Mucosa of rectum (tissue), 2 donors: ENCODE measurements at regions not wholly inside any gene's neighbourhood (a gene's known extent, or its start where the extent isn't known, plus 50 kb on each side); places are given as distances from the start of the nearest gene placed in this dataset.

Experiments
- H3K27ac ChIP-seq, 2 donors: one replicate each; pipeline ENCODE4 v1.7.0; 2013; ENCODE audit warnings: inconsistent platforms in 2 of 2, low read depth in 2 of 2, low read length in 2 of 2
- H3K27me3 ChIP-seq, 2 donors: one replicate each; pipeline ENCODE4 v1.7.0; 2013; ENCODE audit warnings: low read length in 2 of 2; ENCODE audit not compliant: control insufficient read depth in 2 of 2, insufficient read depth in 2 of 2
- H3K36me3 ChIP-seq, 2 donors: one replicate each; pipeline ENCODE4 v1.7.0; 2013; ENCODE audit warnings: low read length in 2 of 2; ENCODE audit not compliant: control insufficient read depth in 2 of 2, insufficient read depth in 2 of 2
- H3K4me1 ChIP-seq, 2 donors: one replicate each; pipeline ENCODE4 v1.7.0; 2013; ENCODE audit warnings: low read length in 2 of 2, mild to moderate bottlenecking in 1 of 2; ENCODE audit not compliant: control insufficient read depth in 2 of 2, insufficient read depth in 2 of 2
- H3K4me3 ChIP-seq, 2 donors: one replicate each; pipeline ENCODE4 v1.7.0; 2013; ENCODE audit warnings: low read length in 2 of 2
- H3K9ac ChIP-seq, 2 donors: one replicate each; pipeline ENCODE4 v1.7.0; 2013; ENCODE audit warnings: low read length in 2 of 2, low read depth in 1 of 2, mild to moderate bottlenecking in 1 of 2
- H3K9me3 ChIP-seq, 2 donors: one replicate each; pipeline ENCODE4 v1.7.0; 2013; ENCODE audit warnings: low read length in 2 of 2; ENCODE audit not compliant: control insufficient read depth in 2 of 2
- donor health status: healthy.
- donor health status: Normal muscosa, but diverticular disease.

- no peak overlapping the region for H3K27ac ChIP-seq
- H3K4me1 ChIP-seq = no peaks in the 10 kb centered on the region
- no peaks in the 10 kb centered on the region for H3K36me3 ChIP-seq
- H3K27me3 ChIP-seq = no peaks in the 10 kb centered on the region
- no peak overlapping the region for H3K4me3 ChIP-seq
- no peaks in the 10 kb centered on the region for H3K9me3 ChIP-seq
- no peak overlapping the region for H3K9ac ChIP-seq
These were observed 92.4 kb upstream of the SORBS2 start for GRCh38 chr4:185904381-185904780.

- H3K4me3 ChIP-seq = no peak overlapping the region
- no peaks in the 10 kb centered on the region for H3K4me1 ChIP-seq
These were observed 98.0 kb upstream of the SORBS2 start for GRCh38 chr4:185909972-185910371.

GRCh38 chr4:185911556-185912064, 99.6 kb upstream of the SORBS2 start:
- no peaks in the 10 kb centered on the region for H3K36me3 ChIP-seq
- no peak overlapping the region for H3K27ac ChIP-seq
- no peak overlapping the region for H3K4me3 ChIP-seq
- no peaks in the 10 kb centered on the region for H3K4me1 ChIP-seq
- H3K9ac ChIP-seq = no peak overlapping the region
- no peaks in the 10 kb centered on the region for H3K27me3 ChIP-seq
- H3K9me3 ChIP-seq = no peaks in the 10 kb centered on the region

More at GRCh38 chr4:185909972-185910371, 98.0 kb upstream of the SORBS2 start:
- H3K36me3 ChIP-seq = no peaks in the 10 kb centered on the region
- no peaks in the 10 kb centered on the region for H3K27me3 ChIP-seq
- H3K9me3 ChIP-seq = no peaks in the 10 kb centered on the region
- no peak overlapping the region for H3K9ac ChIP-seq
- no peak overlapping the region for H3K27ac ChIP-seq

GRCh38 chr4:185912779-185913178, 100.8 kb upstream of the SORBS2 start:
- Histone ChIP-seq H3K36me3 (no peaks in the 10 kb centered on the region), H3K9me3 (no peaks in the 10 kb centered on the region), H3K27me3 (no peaks in the 10 kb centered on the region), H3K4me1 (no peaks in the 10 kb centered on the region), H3K27ac (no peak overlapping the region), H3K4me3 (no peak overlapping the region), H3K9ac (no peak overlapping the region)

- Histone ChIP-seq H3K9me3 (no peaks in the 10 kb centered on the region), H3K9ac (no peak overlapping the region), H3K4me3 (no peak overlapping the region), H3K36me3 (no peaks in the 10 kb centered on the region), H3K27me3 (no peaks in the 10 kb centered on the region), H3K4me1 (no peaks in the 10 kb centered on the region), H3K27ac (no peak overlapping the region)
These were observed 102.7 kb upstream of the SORBS2 start for GRCh38 chr4:185914583-185915199.

- H3K36me3 ChIP-seq = no peaks in the 10 kb centered on the region
- H3K4me1 ChIP-seq = no peaks in the 10 kb centered on the region
- no peak overlapping the region for H3K9ac ChIP-seq
- H3K9me3 ChIP-seq = no peaks in the 10 kb centered on the region
- no peaks in the 10 kb centered on the region for H3K27me3 ChIP-seq
- H3K4me3 ChIP-seq = no peak overlapping the region
- no peak overlapping the region for H3K27ac ChIP-seq
These were observed 103.3 kb upstream of the SORBS2 start for GRCh38 chr4:185915271-185915670.

GRCh38 chr4:185915817-185916216, 103.8 kb upstream of the SORBS2 start:
- H3K36me3 ChIP-seq = no peaks in the 10 kb centered on the region
- no peak overlapping the region for H3K27ac ChIP-seq
- no peak overlapping the region for H3K9ac ChIP-seq
- H3K27me3 ChIP-seq = no peaks in the 10 kb centered on the region
- H3K9me3 ChIP-seq = no peaks in the 10 kb centered on the region
- H3K4me1 ChIP-seq = no peaks in the 10 kb centered on the region
- H3K4me3 ChIP-seq = no peak overlapping the region

- no peaks in the 10 kb centered on the region for H3K4me1 ChIP-seq
- no peak overlapping the region for H3K27ac ChIP-seq
These were observed 104.2 kb upstream of the SORBS2 start for GRCh38 chr4:185916231-185916630.

GRCh38 chr4:185916683-185917082, 104.7 kb upstream of the SORBS2 start:
- Histone ChIP-seq H3K9me3 (no peaks in the 10 kb centered on the region), H3K9ac (no peak overlapping the region), H3K27ac (no peak overlapping the region), H3K4me3 (no peak overlapping the region), H3K36me3 (no peaks in the 10 kb centered on the region), H3K27me3 (no peaks in the 10 kb centered on the region), H3K4me1 (no peaks in the 10 kb centered on the region)

More at GRCh38 chr4:185916231-185916630, 104.2 kb upstream of the SORBS2 start:
- no peaks in the 10 kb centered on the region for H3K36me3 ChIP-seq
- H3K4me3 ChIP-seq = no peak overlapping the region
- no peaks in the 10 kb centered on the region for H3K27me3 ChIP-seq
- no peak overlapping the region for H3K9ac ChIP-seq
- H3K9me3 ChIP-seq = no peaks in the 10 kb centered on the region

- Histone ChIP-seq H3K4me1 (no peaks in the 10 kb centered on the region), H3K4me3 (no peak overlapping the region), H3K9me3 (no peaks in the 10 kb centered on the region), H3K27me3 (no peaks in the 10 kb centered on the region), H3K36me3 (no peaks in the 10 kb centered on the region), H3K9ac (no peak overlapping the region), H3K27ac (no peak overlapping the region)
These were observed 107.1 kb upstream of the SORBS2 start for GRCh38 chr4:185919107-185919506.
